ENCODE measurements at regions not wholly inside any gene's neighbourhood (a gene's known extent, or its start where the extent isn't known, plus 50 kb on each side); places are given as distances from the start of the nearest gene placed in this dataset.

- in situ Hi-C loops (cut with HindIII; ENCODE audit: low pct_unique_long_range_greater_than_20kb, low sequenced_read_pairs), result no loop called here
- TF ChIP-seq JUND (IDR thresholded peaks at IDR 0.05; ENCODE audit: low read depth), result no peak
- no peak for DNase-seq (ENCODE audit: low read depth in 1 of 2, low spot score in 1 of 2)
Observed at GRCh38 chr22:49178246-49179005, 649.2 kb downstream of the BRD1 start.

GRCh38 chr22:49177666-49178065 lies 650.0 kb downstream of the BRD1 start:
- in situ Hi-C loops (cut with HindIII; ENCODE audit: low pct_unique_long_range_greater_than_20kb, low sequenced_read_pairs), result no loop called here
- no peak for TF ChIP-seq JUND (IDR thresholded peaks at IDR 0.05; ENCODE audit: low read depth)
- no peak for DNase-seq (ENCODE audit: low read depth in 1 of 2, low spot score in 1 of 2)

GRCh38 chr22:49176956-49177355 lies 650.7 kb downstream of the BRD1 start:
- in situ Hi-C loops (cut with HindIII; ENCODE audit: low pct_unique_long_range_greater_than_20kb, low sequenced_read_pairs), result no loop called here
- no peak for TF ChIP-seq JUND (IDR thresholded peaks at IDR 0.05; ENCODE audit: low read depth)
- DNase-seq (ENCODE audit: low read depth in 1 of 2, low spot score in 1 of 2), result no peak

DNA sequence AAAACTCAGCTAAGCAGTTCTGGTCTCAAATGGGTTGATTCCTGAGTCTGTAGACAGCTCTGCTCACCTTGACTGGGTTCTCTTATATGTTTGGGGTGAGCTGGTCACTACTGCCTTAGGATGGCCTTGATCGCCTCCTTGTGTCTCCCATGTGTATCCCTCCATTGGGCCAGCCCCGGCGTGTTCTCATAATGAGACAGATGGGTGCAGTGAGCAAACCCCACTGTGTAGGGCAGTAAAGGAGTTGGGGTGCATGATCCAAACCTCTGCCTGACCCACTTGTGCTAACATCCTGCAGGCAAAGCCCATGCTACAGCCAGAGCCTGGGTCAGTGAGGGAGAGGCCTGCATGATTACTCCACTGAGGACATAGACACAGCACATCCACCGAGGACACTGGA lies 657.6 kb downstream of the BRD1 start:
- no peak for DNase-seq (ENCODE audit: low read depth in 1 of 2, low spot score in 1 of 2)
- in situ Hi-C loops (cut with HindIII; ENCODE audit: low pct_unique_long_range_greater_than_20kb, low sequenced_read_pairs), result no loop called here

GRCh38 chr22:49169074-49169744 lies 658.5 kb downstream of the BRD1 start:
- in situ Hi-C loops (cut with HindIII; ENCODE audit: low pct_unique_long_range_greater_than_20kb, low sequenced_read_pairs), result no loop called here
- DNase-seq (ENCODE audit: low read depth in 1 of 2, low spot score in 1 of 2), result no peak
- no peak for TF ChIP-seq JUND (IDR thresholded peaks at IDR 0.05; ENCODE audit: low read depth)

More for the DNA sequence above, 657.6 kb downstream of the BRD1 start:
- TF ChIP-seq JUND (IDR thresholded peaks at IDR 0.05; ENCODE audit: low read depth), result no peak

DNA sequence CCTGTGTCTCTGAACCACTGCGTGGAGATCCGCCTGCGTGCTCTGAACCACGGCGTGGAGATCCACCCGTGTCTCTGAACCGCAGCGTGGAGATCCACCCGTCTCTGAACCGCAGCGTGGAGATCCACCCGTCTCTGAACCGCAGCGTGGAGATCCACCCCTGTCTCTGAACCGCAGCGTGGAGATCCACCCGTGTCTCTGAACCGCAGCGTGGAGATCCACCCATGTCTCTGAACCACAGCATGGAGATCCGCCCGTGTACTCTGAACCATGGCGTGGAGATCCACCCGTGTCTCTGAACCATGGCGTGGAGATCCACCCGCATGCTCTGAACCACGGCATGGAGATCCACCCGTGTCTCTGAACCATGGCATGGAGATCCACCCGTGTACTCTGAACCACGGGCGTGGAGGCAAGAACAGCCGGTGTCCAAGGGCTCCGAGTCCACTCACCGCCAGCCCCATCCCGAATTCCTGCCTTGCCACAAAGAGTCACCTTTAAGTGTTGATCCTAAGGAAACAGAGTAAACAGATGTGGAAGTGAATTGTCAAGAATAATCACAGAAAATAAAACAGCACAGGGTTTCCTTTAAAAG lies 659.4 kb downstream of the BRD1 start:
- in situ Hi-C loops (cut with HindIII; ENCODE audit: low pct_unique_long_range_greater_than_20kb, low sequenced_read_pairs), result no loop called here
- DNase-seq (ENCODE audit: low read depth in 1 of 2, low spot score in 1 of 2), result no peak
- no peak for TF ChIP-seq JUND (IDR thresholded peaks at IDR 0.05; ENCODE audit: low read depth)

DNA sequence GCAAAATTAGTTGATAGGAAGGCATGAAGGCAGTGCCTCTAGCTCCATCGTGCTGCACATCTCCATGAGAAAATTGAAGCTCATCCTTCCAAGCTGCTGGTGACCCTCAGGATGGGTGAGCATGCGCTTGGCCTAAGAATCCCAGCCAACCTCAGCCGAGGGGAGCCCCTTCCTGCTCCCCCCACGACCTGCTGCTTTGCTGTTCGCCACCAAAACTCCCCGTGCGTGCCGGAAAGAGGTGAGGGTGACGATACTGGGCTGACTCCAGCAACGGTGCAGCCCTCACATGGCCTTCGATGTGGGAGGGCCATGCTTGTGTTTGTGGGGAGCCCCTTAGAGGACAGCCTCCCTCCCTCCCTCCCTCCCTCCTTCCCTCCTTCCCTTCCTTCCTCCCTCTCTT lies 660.9 kb downstream of the BRD1 start:
- no peak for TF ChIP-seq JUND (IDR thresholded peaks at IDR 0.05; ENCODE audit: low read depth)
- no peak for DNase-seq (ENCODE audit: low read depth in 1 of 2, low spot score in 1 of 2)
- in situ Hi-C loops (cut with HindIII; ENCODE audit: low pct_unique_long_range_greater_than_20kb, low sequenced_read_pairs), result no loop called here

GRCh38 chr22:49166211-49166610 lies 661.5 kb downstream of the BRD1 start:
- no peak for TF ChIP-seq JUND (IDR thresholded peaks at IDR 0.05; ENCODE audit: low read depth)
- DNase-seq (ENCODE audit: low read depth in 1 of 2, low spot score in 1 of 2), result no peak
- in situ Hi-C loops (cut with HindIII; ENCODE audit: low pct_unique_long_range_greater_than_20kb, low sequenced_read_pairs), result no loop called here

DNA sequence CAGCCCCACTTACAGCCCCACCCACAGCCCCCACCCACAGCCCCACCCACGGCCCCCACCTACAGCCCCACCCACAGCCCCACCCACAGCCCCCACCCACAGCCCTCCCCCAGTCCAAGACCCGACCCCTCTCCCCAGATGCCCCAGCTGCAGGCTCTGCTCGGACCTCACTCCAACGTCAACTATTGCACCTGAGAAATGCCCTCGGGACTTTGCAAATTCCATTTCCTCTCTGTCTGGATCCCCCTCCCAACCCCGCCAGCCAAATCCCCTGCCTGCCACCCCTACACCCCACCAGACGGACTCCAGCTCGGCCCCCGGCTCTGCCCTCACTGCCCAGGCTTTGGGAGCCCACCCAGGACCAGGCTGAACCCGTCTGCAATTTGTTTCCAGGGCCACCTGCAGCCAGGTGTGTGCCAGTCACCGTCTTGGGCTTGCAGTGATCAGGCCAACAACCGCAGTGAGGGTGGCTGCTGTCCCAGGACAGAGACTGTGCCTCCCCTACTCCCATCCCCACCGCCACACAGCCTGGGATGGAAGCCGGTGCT lies 662.8 kb downstream of the BRD1 start:
- no peak for TF ChIP-seq JUND (IDR thresholded peaks at IDR 0.05; ENCODE audit: low read depth)
- in situ Hi-C loops (cut with HindIII; ENCODE audit: low pct_unique_long_range_greater_than_20kb, low sequenced_read_pairs), result no loop called here
- DNase-seq (ENCODE audit: low read depth in 1 of 2, low spot score in 1 of 2), result no peak

DNA sequence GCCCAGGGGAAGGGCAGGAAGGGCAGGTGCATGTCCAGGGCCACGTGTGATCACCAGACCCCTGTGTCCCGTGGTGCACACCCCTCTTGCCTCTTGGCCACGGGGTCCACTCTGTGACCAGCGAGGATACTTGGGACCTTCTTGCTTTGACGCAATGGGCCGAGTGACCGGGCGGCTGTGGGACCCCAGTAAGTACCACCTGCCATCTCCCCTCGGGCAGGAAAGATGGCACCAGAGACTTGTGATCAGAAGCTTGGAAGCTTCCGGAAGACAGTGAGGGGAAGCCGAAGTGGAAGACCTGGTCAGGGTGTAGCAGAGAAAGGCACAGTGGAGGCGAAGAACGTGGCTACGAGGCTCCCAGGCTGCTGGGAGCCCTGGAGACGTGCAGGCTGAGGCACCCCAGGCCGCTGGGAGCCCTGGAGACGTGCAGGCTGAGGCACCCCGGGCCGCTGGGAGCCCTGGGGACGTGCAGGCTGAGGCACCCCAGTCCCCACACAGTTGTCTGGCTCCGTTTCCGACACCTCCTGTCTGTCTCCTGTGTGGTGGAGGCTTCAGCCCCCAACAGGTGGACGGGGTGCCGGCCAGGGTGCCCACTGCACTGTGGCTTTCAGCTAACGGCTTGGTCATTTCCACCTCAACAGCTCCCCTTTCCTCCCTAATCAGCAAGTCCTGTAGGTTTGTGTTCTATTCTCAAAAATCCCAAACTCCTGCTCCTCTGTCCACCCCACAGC lies 663.5 kb downstream of the BRD1 start:
- DNase-seq (ENCODE audit: low read depth in 1 of 2, low spot score in 1 of 2), result no peak
- no peak for TF ChIP-seq JUND (IDR thresholded peaks at IDR 0.05; ENCODE audit: low read depth)
- in situ Hi-C loops (cut with HindIII; ENCODE audit: low pct_unique_long_range_greater_than_20kb, low sequenced_read_pairs), result no loop called here

DNA sequence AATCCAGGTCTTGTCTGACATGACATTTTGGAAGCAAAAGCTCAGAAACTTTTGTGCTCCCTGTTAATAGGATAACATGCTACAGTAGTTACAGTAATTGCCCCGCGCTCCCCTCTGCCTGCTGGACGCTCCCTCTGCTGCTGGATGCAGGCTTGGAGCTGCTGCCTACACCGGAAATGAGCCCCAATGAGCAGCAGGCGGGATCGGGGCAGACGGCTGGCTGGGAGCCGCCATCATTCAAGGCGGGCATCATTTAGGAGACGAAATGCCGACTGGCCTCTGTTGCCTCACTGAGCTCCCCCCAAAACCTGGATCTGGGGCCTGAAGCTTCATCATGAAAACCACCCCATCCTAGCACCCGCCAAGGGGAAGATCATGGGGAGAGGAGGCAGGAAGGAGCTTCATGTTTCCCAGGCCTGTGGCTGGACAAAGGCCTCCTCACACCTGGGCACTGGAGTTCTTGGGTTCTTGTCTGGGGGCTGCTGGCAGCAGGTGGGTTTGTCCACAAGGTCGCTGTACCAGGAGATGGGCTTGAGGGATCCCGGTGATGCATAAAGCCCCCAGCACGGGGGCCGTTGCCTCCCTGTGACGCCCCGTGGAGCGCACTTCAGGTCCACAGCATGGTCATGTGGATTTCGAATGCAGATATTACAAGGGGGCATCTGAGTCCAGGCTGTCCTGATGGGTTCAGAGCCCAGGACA lies 664.3 kb downstream of the BRD1 start:
- in situ Hi-C loops (cut with HindIII; ENCODE audit: low pct_unique_long_range_greater_than_20kb, low sequenced_read_pairs), result no loop called here
- no peak for TF ChIP-seq JUND (IDR thresholded peaks at IDR 0.05; ENCODE audit: low read depth)
- DNase-seq (ENCODE audit: low read depth in 1 of 2, low spot score in 1 of 2), result no peak

DNA sequence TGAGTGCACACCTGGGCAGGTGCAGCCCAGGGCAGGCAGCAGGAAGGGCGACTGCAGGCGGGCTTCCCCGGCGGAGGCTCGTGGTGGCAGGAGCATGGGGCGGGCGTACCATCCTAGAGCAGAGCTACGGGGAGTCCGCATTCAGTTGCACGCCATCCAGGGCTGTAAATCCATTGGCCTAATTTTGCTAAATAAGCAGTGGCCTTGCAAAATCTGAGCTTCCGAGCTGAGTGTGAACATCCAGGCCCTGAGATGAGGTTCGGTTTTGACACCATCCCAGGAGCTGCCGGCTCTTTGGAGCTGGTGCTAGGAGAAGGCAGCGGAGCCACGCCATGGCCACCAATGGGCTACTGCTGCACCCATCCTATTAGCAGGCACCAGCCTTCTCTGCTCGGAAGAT lies 664.8 kb downstream of the BRD1 start:
- in situ Hi-C loops (cut with HindIII; ENCODE audit: low pct_unique_long_range_greater_than_20kb, low sequenced_read_pairs), result no loop called here
- DNase-seq (ENCODE audit: low read depth in 1 of 2, low spot score in 1 of 2), result no peak
- TF ChIP-seq JUND (IDR thresholded peaks at IDR 0.05; ENCODE audit: low read depth), result no peak
